ENCODE measurements at regions not wholly inside any gene's neighbourhood (a gene's known extent, or its start where the extent isn't known, plus 50 kb on each side); places are given as distances from the start of the nearest gene placed in this dataset.

- Mint-ChIP-seq H3K4me3 (ENCODE audit: unreplicated experiment) (no peak overlapping the region), H3K36me3 (ENCODE audit: unreplicated experiment) (no peaks in the 10 kb centered on the region), H3K4me1 (ENCODE audit: unreplicated experiment) (peaks cover 4% of the 10 kb centered on the region), H3K27me3 (ENCODE audit: unreplicated experiment) (no peaks in the 10 kb centered on the region), H3K9me3 (ENCODE audit: unreplicated experiment) (peaks cover 10% of the 10 kb centered on the region), H3K27ac (ENCODE audit: unreplicated experiment) (no peak overlapping the region)
- no peak for DNase-seq (ENCODE audit: extremely low spot score, unreplicated experiment)
- no peak for TF ChIP-seq CTCF (IDR thresholded peaks at IDR 0.05)
Measured at GRCh38 chr10:33783557-33783956, 449.1 kb upstream of the NRP1 start.

GRCh38 chr10:33783078-33783477 lies 448.6 kb upstream of the NRP1 start:
- H3K36me3 Mint-ChIP-seq (ENCODE audit: unreplicated experiment), result no peaks in the 10 kb centered on the region
- H3K27me3 Mint-ChIP-seq (ENCODE audit: unreplicated experiment), result no peaks in the 10 kb centered on the region
- no peak for DNase-seq (ENCODE audit: extremely low spot score, unreplicated experiment)
- H3K4me1 Mint-ChIP-seq (ENCODE audit: unreplicated experiment), result peaks cover 4% of the 10 kb centered on the region
- H3K27ac Mint-ChIP-seq (ENCODE audit: unreplicated experiment), result no peak overlapping the region
- no peak for TF ChIP-seq CTCF (IDR thresholded peaks at IDR 0.05)
- H3K4me3 Mint-ChIP-seq (ENCODE audit: unreplicated experiment), result no peak overlapping the region
- peaks cover 10% of the 10 kb centered on the region for H3K9me3 Mint-ChIP-seq (ENCODE audit: unreplicated experiment)

GRCh38 chr10:33781606-33782395 lies 447.3 kb upstream of the NRP1 start:
- H3K36me3 Mint-ChIP-seq (ENCODE audit: unreplicated experiment), result no peaks in the 10 kb centered on the region
- peaks cover 4% of the 10 kb centered on the region for H3K4me1 Mint-ChIP-seq (ENCODE audit: unreplicated experiment)
- no peak for TF ChIP-seq CTCF (IDR thresholded peaks at IDR 0.05)
- no peak overlapping the region for H3K27ac Mint-ChIP-seq (ENCODE audit: unreplicated experiment)
- no peaks in the 10 kb centered on the region for H3K27me3 Mint-ChIP-seq (ENCODE audit: unreplicated experiment)
- H3K9me3 Mint-ChIP-seq (ENCODE audit: unreplicated experiment), result peaks cover 10% of the 10 kb centered on the region
- H3K4me3 Mint-ChIP-seq (ENCODE audit: unreplicated experiment), result no peak overlapping the region
- no peak for DNase-seq (ENCODE audit: extremely low spot score, unreplicated experiment)

GRCh38 chr10:33780961-33781360 lies 446.5 kb upstream of the NRP1 start:
- Mint-ChIP-seq H3K4me1 (ENCODE audit: unreplicated experiment) (peaks cover 4% of the 10 kb centered on the region), H3K36me3 (ENCODE audit: unreplicated experiment) (no peaks in the 10 kb centered on the region), H3K4me3 (ENCODE audit: unreplicated experiment) (no peak overlapping the region), H3K9me3 (ENCODE audit: unreplicated experiment) (peaks cover 9% of the 10 kb centered on the region), H3K27ac (ENCODE audit: unreplicated experiment) (no peak overlapping the region), H3K27me3 (ENCODE audit: unreplicated experiment) (no peaks in the 10 kb centered on the region)
- TF ChIP-seq CTCF (IDR thresholded peaks at IDR 0.05), result no peak
- no peak for DNase-seq (ENCODE audit: extremely low spot score, unreplicated experiment)

- no peaks in the 10 kb centered on the region for H3K36me3 Mint-ChIP-seq (ENCODE audit: unreplicated experiment)
- no peak overlapping the region for H3K4me3 Mint-ChIP-seq (ENCODE audit: unreplicated experiment)
- no peak for DNase-seq (ENCODE audit: extremely low spot score, unreplicated experiment)
- H3K27ac Mint-ChIP-seq (ENCODE audit: unreplicated experiment), result no peak overlapping the region
- H3K27me3 Mint-ChIP-seq (ENCODE audit: unreplicated experiment), result no peaks in the 10 kb centered on the region
- H3K9me3 Mint-ChIP-seq (ENCODE audit: unreplicated experiment), result no peaks in the 10 kb centered on the region
- TF ChIP-seq CTCF (IDR thresholded peaks at IDR 0.05), result no peak
- peaks cover 4% of the 10 kb centered on the region for H3K4me1 Mint-ChIP-seq (ENCODE audit: unreplicated experiment)
Measured at GRCh38 chr10:33777223-33777622, 442.8 kb upstream of the NRP1 start.

All from osteocyte (in vitro differentiated cells).